ENCODE measurements at regions not wholly inside any gene's neighbourhood (a gene's known extent, or its start where the extent isn't known, plus 50 kb on each side); places are given as distances from the start of the nearest gene placed in this dataset.

DNA sequence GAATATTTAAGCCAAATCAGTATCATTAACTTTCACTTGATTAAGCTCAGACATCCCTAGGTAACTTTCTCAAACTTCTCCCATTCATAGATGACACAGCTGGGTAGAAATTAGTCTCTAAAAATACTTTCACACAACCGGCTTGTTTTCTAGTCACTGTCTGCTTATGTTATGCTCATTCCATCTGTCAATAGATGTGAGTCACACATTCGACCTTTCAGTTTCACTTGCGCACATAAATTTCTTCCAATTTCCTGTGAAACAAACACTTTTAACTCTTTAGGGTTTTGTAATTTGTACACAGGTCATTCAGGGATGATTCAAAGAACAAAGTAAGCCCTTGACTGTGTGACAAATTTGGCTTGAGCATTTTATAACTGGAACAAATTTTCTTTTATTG is 723.0 kb downstream of the KCNA4 start:
- TF ChIP-seq, protein P1, sequence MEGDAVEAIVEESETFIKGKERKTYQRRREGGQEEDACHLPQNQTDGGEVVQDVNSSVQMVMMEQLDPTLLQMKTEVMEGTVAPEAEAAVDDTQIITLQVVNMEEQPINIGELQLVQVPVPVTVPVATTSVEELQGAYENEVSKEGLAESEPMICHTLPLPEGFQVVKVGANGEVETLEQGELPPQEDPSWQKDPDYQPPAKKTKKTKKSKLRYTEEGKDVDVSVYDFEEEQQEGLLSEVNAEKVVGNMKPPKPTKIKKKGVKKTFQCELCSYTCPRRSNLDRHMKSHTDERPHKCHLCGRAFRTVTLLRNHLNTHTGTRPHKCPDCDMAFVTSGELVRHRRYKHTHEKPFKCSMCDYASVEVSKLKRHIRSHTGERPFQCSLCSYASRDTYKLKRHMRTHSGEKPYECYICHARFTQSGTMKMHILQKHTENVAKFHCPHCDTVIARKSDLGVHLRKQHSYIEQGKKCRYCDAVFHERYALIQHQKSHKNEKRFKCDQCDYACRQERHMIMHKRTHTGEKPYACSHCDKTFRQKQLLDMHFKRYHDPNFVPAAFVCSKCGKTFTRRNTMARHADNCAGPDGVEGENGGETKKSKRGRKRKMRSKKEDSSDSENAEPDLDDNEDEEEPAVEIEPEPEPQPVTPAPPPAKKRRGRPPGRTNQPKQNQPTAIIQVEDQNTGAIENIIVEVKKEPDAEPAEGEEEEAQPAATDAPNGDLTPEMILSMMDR (conservative IDR thresholded peaks at IDR 0.05) = no peak
- H3K27ac ChIP-seq = no peak overlapping the region

DNA sequence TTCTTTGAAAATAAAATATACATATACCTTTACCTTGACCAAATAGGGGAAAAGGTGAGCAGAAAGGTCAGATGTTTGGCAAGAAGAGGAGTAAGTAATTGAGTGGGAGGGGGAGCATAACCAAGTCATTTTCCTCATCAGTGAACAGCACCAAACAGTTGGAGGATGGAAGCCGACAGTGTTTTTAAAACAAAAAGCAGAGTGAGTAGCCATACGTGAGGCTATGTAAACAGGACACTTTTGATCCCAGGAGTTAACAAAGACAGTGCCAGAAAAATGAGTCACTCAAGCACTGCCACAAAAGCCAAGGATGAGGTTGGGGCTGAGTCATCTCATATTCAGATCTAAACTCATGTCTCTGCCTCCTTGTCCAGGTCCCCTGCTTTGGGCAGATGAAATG is 734.7 kb downstream of the KCNA4 start:
- TF ChIP-seq, protein P1 (conservative IDR thresholded peaks at IDR 0.05) = no peak
- H3K27ac ChIP-seq = no peak overlapping the region

DNA sequence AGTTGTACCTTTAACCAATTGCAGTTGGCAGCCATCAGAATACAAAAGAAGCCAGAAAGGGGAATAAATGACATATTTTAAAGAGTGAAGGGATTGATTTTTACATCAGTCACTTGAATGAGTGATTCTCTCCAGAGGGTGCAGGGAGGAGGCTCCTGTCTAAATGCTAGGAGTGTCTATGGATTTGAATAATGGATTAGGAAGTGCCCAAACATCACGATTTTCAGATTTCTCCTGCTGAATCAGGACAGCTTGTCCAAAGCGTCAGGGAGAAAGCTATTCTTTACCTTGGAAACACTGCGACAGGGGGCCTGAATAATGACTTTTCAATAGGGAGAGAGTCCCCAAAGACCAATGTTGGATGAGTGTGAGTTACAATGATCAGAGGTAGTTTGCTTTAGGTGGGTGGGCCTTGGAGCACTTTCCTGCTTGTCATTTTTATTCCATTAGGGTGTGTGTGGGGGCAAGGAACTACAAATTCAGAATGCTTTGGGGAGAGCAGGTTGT is 735.5 kb downstream of the KCNA4 start:
- TF ChIP-seq, protein P1 (conservative IDR thresholded peaks at IDR 0.05) = no peak
- H3K27ac ChIP-seq = no peak overlapping the region

DNA sequence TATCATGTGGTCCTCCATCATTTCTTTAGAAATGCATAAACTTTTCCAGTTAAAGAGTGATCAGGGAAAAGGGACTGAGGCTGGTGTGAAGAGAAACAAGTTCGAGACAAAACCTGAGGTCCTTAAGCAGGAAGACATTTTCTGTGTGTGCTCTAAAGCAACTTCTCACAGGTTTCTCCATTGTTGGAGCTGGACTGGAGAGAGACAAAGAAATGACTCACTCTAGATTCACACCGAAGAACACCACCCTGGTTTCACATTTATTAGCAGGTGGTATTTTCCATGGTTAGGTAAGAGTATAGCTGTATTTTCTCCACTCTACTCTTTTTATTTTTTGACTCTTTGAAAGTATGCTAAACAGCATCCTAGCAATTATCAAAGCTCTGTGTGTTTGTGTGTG is 736.4 kb downstream of the KCNA4 start:
- no peak overlapping the region for H3K27ac ChIP-seq
- TF ChIP-seq, protein P1 (conservative IDR thresholded peaks at IDR 0.05) = no peak

DNA sequence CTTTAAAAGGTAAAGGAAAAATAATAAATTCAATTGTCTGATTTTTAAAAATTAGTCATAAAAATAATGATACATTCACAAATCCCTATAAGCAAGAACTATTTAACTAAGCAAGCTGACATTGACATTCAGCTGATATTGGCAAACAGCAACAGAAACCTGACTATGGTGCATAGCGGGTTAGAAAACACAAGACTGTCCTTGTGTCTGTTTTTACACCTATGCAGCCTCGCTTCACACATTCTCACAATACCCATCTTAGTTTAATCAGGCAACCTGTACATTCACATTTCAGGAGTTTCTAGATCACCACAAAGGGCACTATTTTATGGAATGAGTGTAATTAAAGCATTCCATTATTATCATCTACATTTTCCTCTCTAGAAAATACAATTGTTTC is 737.1 kb downstream of the KCNA4 start:
- TF ChIP-seq, protein P1 (conservative IDR thresholded peaks at IDR 0.05) = no peak
- H3K27ac ChIP-seq = no peak overlapping the region

DNA sequence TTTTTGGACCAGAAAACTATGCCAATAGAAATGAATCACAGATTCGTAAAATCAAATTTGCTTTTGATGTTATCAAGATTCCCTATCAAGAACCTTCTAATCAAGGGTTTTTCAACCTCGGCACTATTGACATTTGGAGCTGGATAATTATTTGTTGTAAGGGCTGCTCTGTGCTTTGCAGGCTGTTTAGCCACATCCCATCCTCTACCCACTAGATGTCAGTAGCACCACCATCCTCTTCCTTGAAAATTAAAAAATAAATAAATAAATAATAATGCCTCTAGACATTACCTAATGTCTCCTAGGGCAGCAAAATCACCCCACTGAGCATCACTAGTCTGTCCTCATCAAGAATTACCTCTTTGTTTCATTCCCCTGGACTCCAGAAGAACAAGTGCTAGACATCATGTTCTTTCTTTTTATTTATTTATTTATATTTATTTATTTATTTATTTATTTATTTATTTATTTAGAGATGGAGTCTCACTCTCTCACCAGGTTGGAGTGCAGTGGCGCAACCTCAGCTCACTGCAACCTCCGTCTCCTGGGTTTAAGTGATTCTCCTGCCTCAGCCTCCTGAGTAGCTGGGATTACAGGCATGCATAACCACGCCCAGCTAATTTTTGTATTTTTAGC is 744.7 kb downstream of the KCNA4 start:
- no peak overlapping the region for H3K27ac ChIP-seq
- TF ChIP-seq, protein P1 (conservative IDR thresholded peaks at IDR 0.05) = peak; percentile 53

DNA sequence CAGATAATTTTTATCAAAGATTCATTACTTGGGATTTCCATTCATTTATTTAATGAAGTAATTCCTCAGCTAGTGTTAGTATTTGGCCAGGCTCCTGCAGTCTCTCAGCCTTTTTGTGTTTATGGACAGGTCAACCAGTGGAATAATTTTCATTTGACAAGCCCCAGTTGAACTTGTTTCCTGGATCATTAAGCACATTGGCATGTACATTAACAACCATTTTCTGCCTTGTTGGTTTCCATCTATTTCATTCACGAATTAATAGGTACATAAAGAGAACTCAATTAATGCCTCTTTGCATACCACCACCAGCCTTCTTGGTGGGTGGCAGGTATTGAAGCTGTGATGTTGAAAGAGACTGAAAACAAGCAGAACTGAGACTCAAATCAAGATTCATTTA is 745.2 kb downstream of the KCNA4 start:
- TF ChIP-seq, protein P1 (conservative IDR thresholded peaks at IDR 0.05) = no peak
- H3K27ac ChIP-seq = no peak overlapping the region
